ENCODE measurements at regions not wholly inside any gene's neighbourhood (a gene's known extent, or its start where the extent isn't known, plus 50 kb on each side); places are given as distances from the start of the nearest gene placed in this dataset.

- TF ChIP-seq, protein P1, sequence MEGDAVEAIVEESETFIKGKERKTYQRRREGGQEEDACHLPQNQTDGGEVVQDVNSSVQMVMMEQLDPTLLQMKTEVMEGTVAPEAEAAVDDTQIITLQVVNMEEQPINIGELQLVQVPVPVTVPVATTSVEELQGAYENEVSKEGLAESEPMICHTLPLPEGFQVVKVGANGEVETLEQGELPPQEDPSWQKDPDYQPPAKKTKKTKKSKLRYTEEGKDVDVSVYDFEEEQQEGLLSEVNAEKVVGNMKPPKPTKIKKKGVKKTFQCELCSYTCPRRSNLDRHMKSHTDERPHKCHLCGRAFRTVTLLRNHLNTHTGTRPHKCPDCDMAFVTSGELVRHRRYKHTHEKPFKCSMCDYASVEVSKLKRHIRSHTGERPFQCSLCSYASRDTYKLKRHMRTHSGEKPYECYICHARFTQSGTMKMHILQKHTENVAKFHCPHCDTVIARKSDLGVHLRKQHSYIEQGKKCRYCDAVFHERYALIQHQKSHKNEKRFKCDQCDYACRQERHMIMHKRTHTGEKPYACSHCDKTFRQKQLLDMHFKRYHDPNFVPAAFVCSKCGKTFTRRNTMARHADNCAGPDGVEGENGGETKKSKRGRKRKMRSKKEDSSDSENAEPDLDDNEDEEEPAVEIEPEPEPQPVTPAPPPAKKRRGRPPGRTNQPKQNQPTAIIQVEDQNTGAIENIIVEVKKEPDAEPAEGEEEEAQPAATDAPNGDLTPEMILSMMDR (IDR thresholded peaks at IDR 0.05; ENCODE audit: insufficient read depth, low read length) = no peak
- no peak for DNase-seq (ENCODE audit: low read depth)
Measured at GRCh38 chr15:85872125-85872524, 77.4 kb upstream of the KLHL25 start.

GRCh38 chr15:85874236-85874635 is 79.5 kb upstream of the KLHL25 start:
- no peak overlapping the region for H3K4me3 ChIP-seq (ENCODE audit: low read depth, low read length)
- no peak for DNase-seq (ENCODE audit: low read depth)
- TF ChIP-seq, protein P1 (IDR thresholded peaks at IDR 0.05; ENCODE audit: insufficient read depth, low read length) = no peak

More at GRCh38 chr15:85872125-85872524, 77.4 kb upstream of the KLHL25 start:
- H3K4me3 ChIP-seq (ENCODE audit: low read depth, low read length) = no peak overlapping the region

- TF ChIP-seq, protein P1 (IDR thresholded peaks at IDR 0.05; ENCODE audit: insufficient read depth, low read length) = no peak
- no peak for DNase-seq (ENCODE audit: low read depth)
- H3K4me3 ChIP-seq (ENCODE audit: low read depth, low read length) = no peak overlapping the region
Measured at GRCh38 chr15:85875756-85876155, 81.0 kb upstream of the KLHL25 start.

DNA sequence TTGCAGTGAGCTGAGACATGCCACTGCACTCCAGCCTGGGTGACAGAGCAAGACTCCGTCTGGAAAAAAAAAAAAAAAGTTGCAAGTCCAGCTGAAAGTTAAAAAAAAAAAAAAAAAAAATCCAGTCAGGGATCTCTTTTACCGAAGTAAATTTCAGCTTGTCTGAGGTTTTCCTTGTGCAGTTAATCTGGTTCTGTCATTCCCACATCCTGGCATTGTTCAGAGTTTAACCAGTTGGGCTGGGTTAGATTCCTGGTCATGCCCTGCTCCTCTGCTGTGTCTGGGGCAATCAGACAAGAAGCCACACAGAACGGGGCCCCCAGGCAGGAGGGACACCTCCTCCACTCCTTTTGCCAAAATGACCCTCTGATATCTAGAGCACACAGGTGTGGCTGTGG is 84.1 kb upstream of the KLHL25 start:
- no peak for DNase-seq (ENCODE audit: low read depth)
- TF ChIP-seq, protein P1 (IDR thresholded peaks at IDR 0.05; ENCODE audit: insufficient read depth, low read length) = no peak
- H3K4me3 ChIP-seq (ENCODE audit: low read depth, low read length) = no peak overlapping the region

GRCh38 chr15:85879334-85880163 is 84.8 kb upstream of the KLHL25 start:
- TF ChIP-seq, protein P1 (IDR thresholded peaks at IDR 0.05; ENCODE audit: insufficient read depth, low read length) = no peak

DNA sequence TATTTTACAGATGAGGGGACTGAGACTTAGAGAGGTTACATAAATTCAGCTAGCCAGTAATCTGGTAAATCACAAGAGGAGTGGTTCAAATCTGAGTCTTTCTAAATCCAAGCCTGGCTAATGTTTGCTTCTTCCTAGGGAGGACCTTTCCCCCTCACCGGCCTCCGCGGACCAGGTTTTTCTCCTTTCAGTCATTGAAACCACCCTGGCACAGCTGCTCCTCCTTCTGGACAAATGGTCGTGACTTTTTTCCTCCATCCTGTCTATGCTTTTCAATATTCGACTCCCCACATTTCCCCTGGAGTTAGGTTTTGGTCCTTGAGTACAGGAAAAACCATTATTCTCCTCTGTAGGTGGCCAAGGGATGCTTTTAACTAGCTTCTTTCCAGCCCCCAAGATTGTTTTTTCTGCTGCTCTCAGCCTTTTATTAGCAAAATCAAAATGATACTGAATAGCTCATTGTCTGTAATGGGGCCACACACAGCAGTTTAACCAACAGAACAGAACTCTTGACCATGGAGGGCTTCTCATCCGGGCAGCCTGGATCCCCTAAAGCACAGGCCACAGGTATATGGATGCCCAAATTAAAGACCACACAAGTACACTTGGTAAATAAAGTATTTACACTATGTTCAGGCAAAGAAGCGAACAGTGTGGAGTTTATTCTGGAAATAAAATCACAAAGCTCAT is 85.9 kb upstream of the KLHL25 start:
- TF ChIP-seq, protein P1 (IDR thresholded peaks at IDR 0.05; ENCODE audit: insufficient read depth, low read length) = no peak
- no peak for DNase-seq (ENCODE audit: low read depth)
- H3K4me3 ChIP-seq (ENCODE audit: low read depth, low read length) = no peak overlapping the region

More at GRCh38 chr15:85879334-85880163, 84.8 kb upstream of the KLHL25 start:
- H3K4me3 ChIP-seq (ENCODE audit: low read depth, low read length) = no peak overlapping the region
- DNase-seq (ENCODE audit: low read depth) = no peak

All from fibroblast of the aortic adventitia (primary cell).